Activated T-helper 1 cell treated with anti-CD3 and anti-CD28 coated beads, Interleukin-12 subunit alpha, Interleukin-12 subunit beta, Interleukin-2, Interleukin-4 antibody, amounts not matched to agents 30 ng/mL and 10 ng/mL and 1 ng/mL, durations not matched to agents 14 hours and 24 hours and 36 hours (primary cell): ENCODE measurements at regions not wholly inside any gene's neighbourhood (a gene's known extent, or its start where the extent isn't known, plus 50 kb on each side); places are given as distances from the start of the nearest gene placed in this dataset.

Experiments used
- DNase-seq: peaks from one replicate; pipeline ENCODE4 v3.0.0; 2021; ENCODE audit warnings: low spot score
- H3K27ac Mint-ChIP-seq: one replicate; pipeline ENCODE4 v1.8.0; 2021; ENCODE audit warnings: mild to moderate bottlenecking, mixed read lengths
- H3K27me3 Mint-ChIP-seq: one replicate; pipeline ENCODE4 v1.8.0; 2022; ENCODE audit warnings: mild to moderate bottlenecking, moderate library complexity, mixed read lengths; ENCODE audit not compliant: insufficient read depth
- H3K36me3 Mint-ChIP-seq: one replicate; pipeline ENCODE4 v1.8.0; 2021; ENCODE audit warnings: low read depth, mixed read lengths
- H3K4me1 Mint-ChIP-seq: one replicate; pipeline ENCODE4 v1.8.0; 2021; ENCODE audit warnings: low read depth, mixed read lengths
- H3K4me3 Mint-ChIP-seq: one replicate; pipeline ENCODE4 v1.8.0; 2021; ENCODE audit warnings: mild to moderate bottlenecking, moderate library complexity, mixed read lengths
- H3K9me3 Mint-ChIP-seq: one replicate; pipeline ENCODE4 v1.8.0; 2021; ENCODE audit warnings: mixed read lengths
- intact Hi-C: fragments of 100-400 bp; cut with micrococcal nuclease; formaldehyde crosslinking; loops from one replicate; pipeline ENCODE4 v1.15.1; 2024

DNA sequence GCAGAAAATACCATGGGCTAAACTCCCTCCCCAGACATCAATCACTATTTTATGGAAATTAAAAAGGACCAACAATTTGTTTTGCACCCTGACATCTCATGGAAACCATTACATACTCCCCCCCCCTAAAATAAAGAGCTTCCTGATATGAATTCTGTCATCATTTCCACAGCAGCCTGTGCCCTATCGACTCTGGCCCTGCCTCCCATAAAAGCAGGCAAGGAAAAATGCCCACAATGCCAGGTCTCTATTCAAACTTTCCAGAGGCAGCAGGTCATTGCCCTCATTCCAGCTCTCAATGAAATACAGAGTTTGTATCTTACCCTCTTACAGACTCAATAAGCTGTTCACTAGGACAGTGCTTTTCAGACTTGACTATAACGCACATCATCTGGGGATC is 254.4 kb upstream of the TANK start:
- Mint-ChIP-seq H3K4me1 (no peaks in the 10 kb centered on the region), H3K27ac (no peak overlapping the region), H3K9me3 (no peaks in the 10 kb centered on the region), H3K4me3 (no peak overlapping the region), H3K36me3 (no peaks in the 10 kb centered on the region), H3K27me3 (peaks cover 10% of the 10 kb centered on the region)
- DNase-seq: no peak
- intact Hi-C loops: no loop called here

DNA sequence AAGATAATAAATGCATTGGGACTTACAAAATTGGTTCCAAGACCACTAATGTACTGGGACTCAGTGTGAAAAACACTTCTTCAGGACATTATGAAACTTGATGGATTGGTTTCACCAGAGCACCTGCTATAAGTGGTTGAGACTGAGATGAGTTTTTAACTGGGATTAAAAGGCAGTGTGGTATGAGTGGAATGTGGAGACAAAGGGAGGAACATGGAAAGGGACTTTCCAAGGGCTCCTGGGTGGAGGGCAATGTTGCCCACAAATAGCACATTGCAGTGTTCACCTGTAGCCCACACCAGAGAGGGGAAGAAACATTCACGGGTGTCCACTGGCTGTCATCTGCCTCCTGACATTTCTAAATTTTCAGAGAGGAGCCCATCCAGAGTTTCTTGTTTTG is 253.3 kb upstream of the TANK start:
- Mint-ChIP-seq H3K4me1 (no peaks in the 10 kb centered on the region), H3K9me3 (no peaks in the 10 kb centered on the region), H3K27ac (no peak overlapping the region), H3K36me3 (no peaks in the 10 kb centered on the region), H3K4me3 (no peak overlapping the region), H3K27me3 (peaks cover 10% of the 10 kb centered on the region)
- intact Hi-C loops: no loop called here
- no peak for DNase-seq

DNA sequence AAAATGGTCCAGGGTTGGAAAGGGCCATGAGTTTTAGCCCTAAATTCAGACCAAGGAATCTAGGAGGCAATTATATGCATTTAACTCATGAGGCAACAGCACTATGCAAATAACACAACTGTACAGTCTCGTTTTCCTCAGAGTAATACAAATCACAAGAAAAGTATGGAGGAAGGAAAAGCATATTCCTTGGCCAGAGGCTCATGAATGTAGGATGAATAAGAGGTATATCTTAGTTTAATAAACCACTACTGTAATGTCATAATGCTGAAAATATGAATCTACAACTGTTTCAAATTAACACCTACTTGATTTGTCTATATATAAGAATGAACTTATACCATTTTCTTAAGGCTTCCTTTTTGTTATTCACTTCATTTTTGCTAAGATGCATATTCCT is 252.5 kb upstream of the TANK start:
- Mint-ChIP-seq H3K36me3 (no peaks in the 10 kb centered on the region), H3K9me3 (no peaks in the 10 kb centered on the region), H3K4me1 (no peaks in the 10 kb centered on the region), H3K27me3 (peaks cover 10% of the 10 kb centered on the region), H3K4me3 (no peak overlapping the region), H3K27ac (no peak overlapping the region)
- intact Hi-C loops: no loop called here
- no peak for DNase-seq

DNA sequence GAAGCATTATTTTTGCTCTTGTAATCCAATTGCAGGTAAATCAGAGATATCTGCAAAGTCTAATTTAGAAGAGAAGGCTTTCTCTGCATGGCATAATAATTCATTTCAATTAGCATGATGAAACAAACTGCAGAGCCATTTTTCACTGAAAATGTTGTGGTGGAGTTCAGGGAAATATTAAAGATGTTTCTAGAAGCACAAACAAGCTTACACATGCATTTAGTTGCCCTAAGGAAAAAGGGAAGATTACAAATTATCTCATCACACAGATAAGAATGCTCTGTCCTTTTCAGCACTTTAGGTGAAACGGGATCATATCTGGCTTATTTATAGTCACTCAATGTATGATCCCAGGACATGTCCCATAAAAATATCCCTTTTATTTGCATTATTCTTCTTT is 252.1 kb upstream of the TANK start:
- DNase-seq: no peak
- Mint-ChIP-seq H3K4me3 (no peak overlapping the region), H3K27me3 (peaks cover 10% of the 10 kb centered on the region), H3K9me3 (no peaks in the 10 kb centered on the region), H3K4me1 (no peaks in the 10 kb centered on the region), H3K36me3 (no peaks in the 10 kb centered on the region), H3K27ac (no peak overlapping the region)
- intact Hi-C loops: no loop called here

DNA sequence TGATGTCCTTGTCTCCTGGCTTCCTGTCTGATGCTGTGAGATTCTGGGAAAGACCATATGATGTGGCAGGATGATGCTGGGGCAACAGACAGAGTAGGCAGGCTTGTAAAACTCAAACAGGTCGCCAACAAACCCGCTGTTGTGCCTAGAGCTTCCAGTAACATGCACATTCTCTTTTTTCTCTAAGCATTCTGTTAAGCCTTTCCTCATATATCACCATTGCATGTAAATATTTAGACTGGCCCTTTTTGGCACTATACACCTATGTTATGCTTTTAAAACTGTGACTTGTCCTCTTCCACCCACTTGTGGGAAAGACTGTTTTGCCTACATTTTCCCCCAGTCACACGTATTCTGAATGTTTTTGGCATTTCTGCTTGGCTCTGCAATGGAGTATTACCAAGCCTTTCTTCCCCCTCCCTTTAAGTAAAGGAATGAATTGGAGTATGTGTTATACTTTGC is 250.4 kb upstream of the TANK start:
- Mint-ChIP-seq H3K36me3 (no peaks in the 10 kb centered on the region), H3K27ac (no peak overlapping the region), H3K4me1 (no peaks in the 10 kb centered on the region), H3K27me3 (peaks cover 9% of the 10 kb centered on the region), H3K4me3 (no peak overlapping the region), H3K9me3 (no peaks in the 10 kb centered on the region)
- intact Hi-C loops: no loop called here
- DNase-seq: no peak

DNA sequence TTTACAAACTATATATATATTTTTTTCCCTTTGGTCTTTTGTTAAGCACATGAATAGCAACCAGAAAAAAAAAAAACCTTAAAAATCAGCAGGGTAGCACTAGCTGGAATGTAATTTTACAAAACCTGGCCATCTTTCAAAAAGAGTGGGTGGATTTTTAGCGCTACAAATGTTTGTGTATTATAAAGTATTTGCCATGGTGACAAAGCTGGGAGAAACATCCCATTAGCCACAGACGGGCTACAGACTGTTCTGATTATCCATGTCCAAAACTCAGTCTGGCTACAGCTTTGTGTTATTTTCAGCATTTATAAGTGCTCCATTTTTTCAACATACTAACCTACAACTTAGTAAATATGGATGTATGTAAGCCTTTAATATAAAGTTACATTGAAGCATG is 249.5 kb upstream of the TANK start:
- intact Hi-C loops: no loop called here
- Mint-ChIP-seq H3K27ac (no peak overlapping the region), H3K27me3 (peaks cover 8% of the 10 kb centered on the region)

DNA sequence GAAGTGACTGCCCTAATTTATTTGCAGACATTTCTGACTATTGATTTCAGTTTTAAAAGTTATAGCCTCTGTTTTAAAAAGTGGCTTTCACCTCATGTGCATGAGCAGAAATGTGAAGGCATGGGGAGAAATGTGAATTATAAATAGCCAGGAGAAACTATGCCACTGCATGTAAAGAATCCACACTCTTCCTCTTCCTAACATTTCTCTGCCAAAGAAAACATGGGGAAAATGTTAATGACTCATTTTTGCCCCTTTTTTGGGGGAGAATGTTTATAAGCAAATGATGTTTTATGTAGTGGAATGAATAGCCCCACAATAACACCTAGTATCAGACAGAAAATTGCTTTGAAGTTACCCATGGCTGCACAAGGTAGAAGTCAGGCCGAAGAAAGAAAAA is 249.0 kb upstream of the TANK start:
- Mint-ChIP-seq H3K27ac (no peak overlapping the region), H3K27me3 (peaks cover 7% of the 10 kb centered on the region), H3K9me3 (no peaks in the 10 kb centered on the region), H3K36me3 (no peaks in the 10 kb centered on the region), H3K4me1 (no peaks in the 10 kb centered on the region), H3K4me3 (no peak overlapping the region)
- intact Hi-C loops: no loop called here
- DNase-seq: no peak

More for the DNA sequence above, 249.5 kb upstream of the TANK start:
- Mint-ChIP-seq H3K4me1 (no peaks in the 10 kb centered on the region), H3K4me3 (no peak overlapping the region), H3K36me3 (no peaks in the 10 kb centered on the region), H3K9me3 (no peaks in the 10 kb centered on the region)
- no peak for DNase-seq

DNA sequence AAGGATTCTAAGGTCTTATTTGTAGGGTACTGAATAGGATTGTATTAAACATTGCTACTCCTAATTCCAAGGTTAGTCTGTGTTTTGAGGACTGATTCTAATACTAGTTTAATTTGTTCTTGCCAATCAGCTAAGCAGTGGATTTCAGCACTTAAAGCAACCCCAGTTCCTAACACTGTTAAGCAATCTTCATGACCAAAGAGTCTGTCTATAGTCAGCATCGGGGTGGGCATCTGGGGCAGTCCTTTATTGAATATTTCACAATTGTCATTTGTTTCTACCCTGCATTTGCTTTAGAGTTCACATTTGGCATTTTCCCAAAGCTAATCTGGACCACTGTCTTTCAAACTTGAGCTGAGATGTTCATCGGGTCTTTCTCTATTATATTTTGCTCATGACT is 248.0 kb upstream of the TANK start:
- no peak overlapping the region for H3K27ac Mint-ChIP-seq
- DNase-seq: no peak
- H3K9me3 Mint-ChIP-seq: no peaks in the 10 kb centered on the region
- H3K27me3 Mint-ChIP-seq: peaks cover 12% of the 10 kb centered on the region
- H3K36me3 Mint-ChIP-seq: no peaks in the 10 kb centered on the region
- H3K4me3 Mint-ChIP-seq: no peak overlapping the region
- no peaks in the 10 kb centered on the region for H3K4me1 Mint-ChIP-seq
- intact Hi-C loops: no loop called here

DNA sequence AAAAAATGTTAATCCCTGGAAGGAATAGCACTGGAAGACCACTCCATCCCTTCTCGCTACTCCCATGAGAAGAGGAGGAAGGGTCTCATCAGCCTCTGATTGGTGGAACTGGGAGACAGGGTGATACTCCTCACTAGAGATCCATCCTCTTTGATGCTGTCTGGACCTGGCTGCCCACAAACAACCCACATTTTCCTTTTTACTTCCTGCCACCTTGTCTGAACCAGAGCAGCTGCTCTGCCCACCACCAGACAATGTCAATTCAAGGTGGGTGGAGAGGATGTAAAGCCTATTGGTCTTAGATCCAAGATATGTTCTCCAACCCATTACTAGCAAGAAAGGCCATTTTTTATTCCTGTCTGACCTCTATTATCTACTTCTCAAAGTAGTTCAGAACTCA is 246.9 kb upstream of the TANK start:
- intact Hi-C loops: no loop called here
- H3K9me3 Mint-ChIP-seq: no peaks in the 10 kb centered on the region
- H3K36me3 Mint-ChIP-seq: no peaks in the 10 kb centered on the region
- H3K27me3 Mint-ChIP-seq: peaks cover 12% of the 10 kb centered on the region
- DNase-seq: no peak
- H3K4me3 Mint-ChIP-seq: no peak overlapping the region
- no peaks in the 10 kb centered on the region for H3K4me1 Mint-ChIP-seq
- H3K27ac Mint-ChIP-seq: no peak overlapping the region

DNA sequence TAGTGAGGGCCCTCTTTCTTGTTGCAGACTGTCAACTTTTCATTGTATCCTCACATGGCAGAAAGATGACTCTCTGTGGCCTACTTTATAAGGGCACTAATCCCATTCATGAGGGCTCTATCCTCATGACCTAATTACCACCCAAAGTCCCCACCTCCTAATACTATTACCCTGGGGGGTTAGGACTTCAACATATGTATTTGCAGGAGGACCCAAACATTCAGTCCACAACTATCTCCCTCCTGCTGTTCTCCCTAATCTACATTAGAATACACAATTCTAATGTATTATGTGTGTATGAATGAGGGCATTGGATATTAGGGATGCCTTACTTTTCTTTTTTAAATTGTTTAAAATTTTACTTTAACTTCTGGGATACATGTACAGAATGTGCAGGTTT is 246.0 kb upstream of the TANK start:
- Mint-ChIP-seq H3K36me3 (no peaks in the 10 kb centered on the region), H3K27me3 (peaks cover 12% of the 10 kb centered on the region), H3K4me3 (no peak overlapping the region), H3K27ac (no peak overlapping the region), H3K4me1 (no peaks in the 10 kb centered on the region), H3K9me3 (no peaks in the 10 kb centered on the region)
- intact Hi-C loops: no loop called here
- no peak for DNase-seq

DNA sequence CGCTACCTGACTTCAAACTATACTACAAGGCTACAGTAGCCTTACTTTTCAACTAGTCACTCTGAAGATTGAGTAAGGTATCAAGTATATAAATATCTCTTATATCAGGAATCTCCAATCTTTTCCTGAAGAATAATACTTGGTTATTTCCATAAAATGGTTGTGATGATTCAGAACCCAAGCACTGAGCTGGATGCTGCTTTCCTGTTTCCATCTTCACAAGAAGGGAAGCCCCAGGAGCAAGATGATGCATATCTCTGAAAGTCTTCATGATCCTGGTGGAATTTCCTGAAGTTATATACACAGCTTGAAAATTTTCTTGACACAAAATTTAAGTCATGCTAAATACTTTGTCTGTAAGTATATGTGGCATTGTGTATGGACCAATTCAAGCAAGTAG is 243.9 kb upstream of the TANK start:
- H3K27ac Mint-ChIP-seq: no peak overlapping the region
- no peaks in the 10 kb centered on the region for H3K4me1 Mint-ChIP-seq
- no peak for DNase-seq
- H3K9me3 Mint-ChIP-seq: no peaks in the 10 kb centered on the region
- no peak overlapping the region for H3K4me3 Mint-ChIP-seq
- intact Hi-C loops: no loop called here
- peaks cover 9% of the 10 kb centered on the region for H3K27me3 Mint-ChIP-seq
- H3K36me3 Mint-ChIP-seq: no peaks in the 10 kb centered on the region

DNA sequence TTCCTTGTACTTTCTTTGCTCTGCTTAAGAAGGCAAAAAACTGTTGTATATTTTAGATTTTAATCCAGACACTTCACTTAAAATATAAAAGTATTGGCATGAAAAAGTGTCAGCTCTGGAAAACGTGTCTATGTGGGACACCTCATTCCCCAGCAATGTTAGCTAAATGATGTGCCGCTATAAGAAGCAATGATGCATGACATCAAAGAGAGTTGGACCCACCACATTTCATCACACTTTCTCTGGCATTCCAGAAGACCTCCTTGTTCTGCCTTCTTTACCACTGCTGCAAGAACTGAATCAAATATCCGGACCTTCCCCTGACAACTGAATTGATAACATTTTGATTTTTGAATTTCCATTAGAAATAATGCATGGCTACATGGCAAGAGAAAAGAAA is 242.4 kb upstream of the TANK start:
- Mint-ChIP-seq H3K4me3 (no peak overlapping the region), H3K4me1 (no peaks in the 10 kb centered on the region), H3K9me3 (no peaks in the 10 kb centered on the region), H3K36me3 (no peaks in the 10 kb centered on the region), H3K27ac (no peak overlapping the region), H3K27me3 (peaks cover 12% of the 10 kb centered on the region)
- intact Hi-C loops: no loop called here
- DNase-seq: no peak

DNA sequence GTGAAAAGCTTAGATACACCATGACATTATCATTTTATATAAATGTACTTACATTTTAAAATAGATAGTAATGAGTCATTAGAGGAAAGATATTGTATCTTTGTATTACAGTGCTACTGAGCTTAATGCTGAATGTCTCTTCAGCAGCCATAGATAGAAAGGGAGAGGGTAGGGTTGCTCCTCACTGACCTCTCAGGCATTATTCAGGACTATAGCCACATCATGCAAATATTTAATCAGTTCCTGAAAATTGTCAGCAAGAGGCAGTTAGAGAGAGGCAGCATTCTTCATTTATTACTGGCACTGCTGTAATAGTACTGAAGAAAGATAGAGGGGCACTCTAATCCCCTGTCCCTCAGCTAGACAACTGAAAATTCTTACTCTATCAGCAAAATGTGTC is 242.0 kb upstream of the TANK start:
- no peaks in the 10 kb centered on the region for H3K9me3 Mint-ChIP-seq
- intact Hi-C loops: no loop called here
- no peak for DNase-seq
- no peaks in the 10 kb centered on the region for H3K4me1 Mint-ChIP-seq
- no peak overlapping the region for H3K4me3 Mint-ChIP-seq
- H3K36me3 Mint-ChIP-seq: no peaks in the 10 kb centered on the region
- peaks cover 12% of the 10 kb centered on the region for H3K27me3 Mint-ChIP-seq
- H3K27ac Mint-ChIP-seq: no peak overlapping the region

DNA sequence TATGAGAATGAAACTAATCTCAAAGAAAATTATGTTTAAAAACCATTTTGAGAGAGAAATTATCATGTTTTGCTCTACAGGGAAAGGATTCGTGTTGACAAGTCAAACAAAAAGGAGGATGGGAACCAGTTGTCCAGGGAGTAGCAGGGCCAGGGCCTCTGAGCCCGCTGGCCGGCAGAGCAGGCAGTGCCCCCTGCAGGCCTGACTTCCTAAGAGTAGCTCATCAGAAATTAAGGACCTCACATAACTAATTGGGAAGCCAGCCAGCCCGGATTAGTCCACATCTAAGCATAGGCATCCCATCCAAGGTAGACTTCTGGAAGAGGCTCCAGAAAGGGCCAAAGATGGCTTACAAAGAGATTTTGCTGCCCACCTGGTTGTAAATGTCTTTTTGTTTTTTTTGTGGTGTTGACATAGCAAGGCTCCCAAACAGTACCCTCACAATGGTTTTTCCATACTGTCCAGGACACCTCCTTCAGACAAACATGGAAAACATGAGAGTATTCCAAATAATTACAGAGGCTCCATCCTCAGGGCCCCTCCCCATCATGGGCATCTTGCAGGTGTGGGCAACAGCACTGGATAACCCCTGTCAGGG is 241.2 kb upstream of the TANK start:
- intact Hi-C loops: loop anchor here (1.0 kb wide), 1 partner anchor 595 kb away; no protein-coding TSS in a partner anchor
- H3K4me1 Mint-ChIP-seq: no peaks in the 10 kb centered on the region
- no peaks in the 10 kb centered on the region for H3K36me3 Mint-ChIP-seq
- no peak overlapping the region for H3K27ac Mint-ChIP-seq
- H3K9me3 Mint-ChIP-seq: no peaks in the 10 kb centered on the region
- peaks cover 10% of the 10 kb centered on the region for H3K27me3 Mint-ChIP-seq
- no peak for DNase-seq
- H3K4me3 Mint-ChIP-seq: no peak overlapping the region
